Activated T-cell treated with anti-CD3 and anti-CD28 coated beads for 1 hour (primary cell): ENCODE measurements at regions not wholly inside any gene's neighbourhood (a gene's known extent, or its start where the extent isn't known, plus 50 kb on each side); places are given as distances from the start of the nearest gene placed in this dataset.

ENCODE experiments used
- DNase-seq: peaks from one replicate; pipeline ENCODE4 v3.0.0-alpha.2; 2020; ENCODE audit warnings: low read depth

GRCh38 chr16:6048017-6048416 is 950.4 kb upstream of the EEF2KMT start:
- no peak for DNase-seq

- DNase-seq = no peak
Measured at GRCh38 chr16:6047325-6047724, 949.7 kb upstream of the EEF2KMT start.

- DNase-seq = no peak
Measured at GRCh38 chr16:6038941-6039645, 941.5 kb upstream of the EEF2KMT start.

GRCh38 chr16:6035161-6035560 is 937.6 kb upstream of the EEF2KMT start:
- no peak for DNase-seq

- DNase-seq = no peak
Measured at GRCh38 chr16:6034511-6034910, 936.9 kb upstream of the EEF2KMT start.

- no peak for DNase-seq
Measured at GRCh38 chr16:6032438-6032837, 934.8 kb upstream of the EEF2KMT start.

GRCh38 chr16:6031567-6031966 is 934.0 kb upstream of the EEF2KMT start:
- no peak for DNase-seq

- DNase-seq = no peak
Measured at GRCh38 chr16:6031102-6031501, 933.5 kb upstream of the EEF2KMT start.

- DNase-seq = no peak
Measured at GRCh38 chr16:6027733-6028132, 930.1 kb upstream of the EEF2KMT start.

- DNase-seq = no peak
Measured at GRCh38 chr16:6023449-6023848, 925.9 kb upstream of the EEF2KMT start.

GRCh38 chr16:6021276-6021943 is 923.8 kb upstream of the EEF2KMT start:
- DNase-seq = no peak

- no peak for DNase-seq
Measured at GRCh38 chr16:6020162-6020985, 922.8 kb upstream of the EEF2KMT start.

GRCh38 chr16:6019490-6019991 is 921.9 kb upstream of the EEF2KMT start:
- DNase-seq = no peak

- DNase-seq = no peak
Measured at GRCh38 chr16:6018848-6019489, 921.4 kb upstream of the EEF2KMT start.

- DNase-seq = no peak
Measured at GRCh38 chr16:6016530-6017184, 919.1 kb upstream of the EEF2KMT start.

GRCh38 chr16:6012716-6013115 is 915.1 kb upstream of the EEF2KMT start:
- no peak for DNase-seq

GRCh38 chr16:6009151-6009550 is 911.6 kb upstream of the EEF2KMT start:
- no peak for DNase-seq

GRCh38 chr16:6008670-6009069 is 911.1 kb upstream of the EEF2KMT start:
- DNase-seq = no peak

GRCh38 chr16:5993356-5993755 is 895.8 kb upstream of the EEF2KMT start:
- DNase-seq = no peak

GRCh38 chr16:5982979-5983378 is 885.4 kb upstream of the EEF2KMT start:
- no peak for DNase-seq

- no peak for DNase-seq
Measured at GRCh38 chr16:5979905-5980550, 882.4 kb upstream of the EEF2KMT start.
